ENCODE measurements at regions not wholly inside any gene's neighbourhood (a gene's known extent, or its start where the extent isn't known, plus 50 kb on each side); places are given as distances from the start of the nearest gene placed in this dataset.

GRCh38 chr5:132130918-132131715 is 57.5 kb downstream of the CSF2 start:
- no peak for DNase-seq

- DNase-seq: no peak
Observed at GRCh38 chr5:132132138-132132537, 58.5 kb downstream of the CSF2 start.

GRCh38 chr5:132134384-132134783 is 60.8 kb downstream of the CSF2 start:
- peak in 1 of 5 experiments; percentile 36 for DNase-seq

- no peak for DNase-seq
Observed at GRCh38 chr5:132136906-132137305, 63.3 kb downstream of the CSF2 start.

GRCh38 chr5:132138260-132138659 is 64.7 kb downstream of the CSF2 start:
- no peak for DNase-seq

Measured in T-helper 2 cell (primary cell).